Lung (tissue), 11 donors: ENCODE measurements at regions not wholly inside any gene's neighbourhood (a gene's known extent, or its start where the extent isn't known, plus 50 kb on each side); places are given as distances from the start of the nearest gene placed in this dataset.
A peak's percentile ranks its signal among the peaks of the same experiment; 100 is the strongest.

Experiments
- ATAC-seq: fragments of 200-7000 bp; cut with Tn5 transposase; one replicate; pipeline ENCODE4 v1.9.1; 2020; ENCODE audit warnings: moderate number of reproducible peaks; ENCODE audit not compliant: insufficient read depth, low FRiP score
- DNase-seq, 3 donors: peaks; one replicate each; pipeline ENCODE4 v3.0.0-alpha.2; 2013 to 2017
- H3K27ac ChIP-seq, 2 donors: one replicate each; pipeline ENCODE4 v1.5.1; 2013; ENCODE audit warnings: mild to moderate bottlenecking in 2 of 2, moderate library complexity in 2 of 2, control low read depth in 1 of 2, inconsistent platforms in 1 of 2, low read depth in 1 of 2, low read length in 1 of 2
- H3K27me3 ChIP-seq, 3 donors: one replicate each; pipeline ENCODE4 v1.5.1; 2013; ENCODE audit warnings: low read length in 2 of 3; ENCODE audit not compliant: control insufficient read depth in 3 of 3, insufficient read depth in 3 of 3
- H3K36me3 ChIP-seq, 4 donors: one replicate each; pipeline ENCODE4 v1.5.1; 2013; ENCODE audit warnings: low read length in 4 of 4, mild to moderate bottlenecking in 1 of 4, moderate library complexity in 1 of 4; ENCODE audit not compliant: control insufficient read depth in 4 of 4, insufficient read depth in 4 of 4
- H3K4me1 ChIP-seq, 5 donors: one replicate each; pipeline ENCODE4 v1.5.1; 2013; ENCODE audit warnings: low read length in 5 of 5, mild to moderate bottlenecking in 2 of 5, moderate library complexity in 1 of 5; ENCODE audit not compliant: control insufficient read depth in 5 of 5, insufficient read depth in 5 of 5
- H3K4me3 ChIP-seq: one replicate; pipeline ENCODE4 v1.5.1; 2013; ENCODE audit warnings: mild to moderate bottlenecking, control low read depth, moderate library complexity
- H3K9ac ChIP-seq, 2 donors: one replicate each; pipeline ENCODE4 v1.5.1; 2013; ENCODE audit warnings: low read length in 2 of 2, control low read depth in 1 of 2; ENCODE audit not compliant: insufficient read depth in 1 of 2
- H3K9me3 ChIP-seq, 4 donors: one replicate each; pipeline ENCODE4 v1.5.1; 2013; ENCODE audit warnings: low read length in 3 of 4, mild to moderate bottlenecking in 1 of 4, moderate library complexity in 1 of 4; ENCODE audit not compliant: control insufficient read depth in 4 of 4, insufficient read depth in 3 of 4
- WGBS, 2 donors: extraction: QIAGEN DNeasy Blood & Tissue Kit; methylation state at CpG; one replicate each; pipeline ENCODE4 v1.1.7; 2013; 5-methylcytosine and 5-hydroxymethylcytosine counted together
- TF ChIP-seq, protein P1 (sequence below): IDR thresholded peaks from 2 replicates; pipeline ENCODE4 v1.5.1; 2012; ENCODE audit warnings: mild to moderate bottlenecking; ENCODE audit errors: control extremely low read depth, extremely low read depth
- donor health status: control.
- donor health status: control.
- donor health status: Bipolar disorder and iron deficiency.
- donor health status: healthy.
- donor health status: DM: yes; HTN: yes; CAD: no.

DNA sequence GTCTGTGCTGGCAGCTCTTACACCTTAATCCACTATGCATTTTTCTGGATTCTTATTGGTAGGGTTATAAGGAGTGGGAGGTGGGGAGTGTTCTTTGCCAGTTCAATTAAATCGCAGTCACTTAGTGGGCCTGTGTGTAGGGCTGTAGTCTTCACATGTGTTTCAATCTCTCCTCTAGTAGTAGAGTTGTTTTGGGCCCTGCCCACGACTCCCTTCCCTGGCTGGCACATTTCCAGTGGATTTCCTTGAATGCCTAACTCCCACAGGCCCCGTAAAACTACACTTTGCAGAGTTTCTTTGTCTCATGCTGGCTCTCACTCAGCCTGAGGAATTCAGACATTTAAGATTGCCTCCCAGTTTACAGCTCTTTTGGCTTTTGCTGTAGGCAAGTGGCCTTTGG is 414.0 kb upstream of the OPRM1 start:
- peak; percentile 18 to 61 (median 43) for DNase-seq
- TF ChIP-seq, protein P1, sequence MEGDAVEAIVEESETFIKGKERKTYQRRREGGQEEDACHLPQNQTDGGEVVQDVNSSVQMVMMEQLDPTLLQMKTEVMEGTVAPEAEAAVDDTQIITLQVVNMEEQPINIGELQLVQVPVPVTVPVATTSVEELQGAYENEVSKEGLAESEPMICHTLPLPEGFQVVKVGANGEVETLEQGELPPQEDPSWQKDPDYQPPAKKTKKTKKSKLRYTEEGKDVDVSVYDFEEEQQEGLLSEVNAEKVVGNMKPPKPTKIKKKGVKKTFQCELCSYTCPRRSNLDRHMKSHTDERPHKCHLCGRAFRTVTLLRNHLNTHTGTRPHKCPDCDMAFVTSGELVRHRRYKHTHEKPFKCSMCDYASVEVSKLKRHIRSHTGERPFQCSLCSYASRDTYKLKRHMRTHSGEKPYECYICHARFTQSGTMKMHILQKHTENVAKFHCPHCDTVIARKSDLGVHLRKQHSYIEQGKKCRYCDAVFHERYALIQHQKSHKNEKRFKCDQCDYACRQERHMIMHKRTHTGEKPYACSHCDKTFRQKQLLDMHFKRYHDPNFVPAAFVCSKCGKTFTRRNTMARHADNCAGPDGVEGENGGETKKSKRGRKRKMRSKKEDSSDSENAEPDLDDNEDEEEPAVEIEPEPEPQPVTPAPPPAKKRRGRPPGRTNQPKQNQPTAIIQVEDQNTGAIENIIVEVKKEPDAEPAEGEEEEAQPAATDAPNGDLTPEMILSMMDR: no peak
- Histone ChIP-seq H3K4me1 (peaks cover 0 to 3% (median 0%) of the 10 kb centered on the region in 5 donors), H3K27me3 (no peaks in the 10 kb centered on the region), H3K9ac (no peak overlapping the region), H3K4me3 (no peak overlapping the region), H3K27ac (no peak overlapping the region), H3K9me3 (no peaks in the 10 kb centered on the region), H3K36me3 (no peaks in the 10 kb centered on the region)
- 36 to 50% methylated on average over 3 of the region's 3 CpGs for WGBS, 2 donors
- no peak for ATAC-seq

DNA sequence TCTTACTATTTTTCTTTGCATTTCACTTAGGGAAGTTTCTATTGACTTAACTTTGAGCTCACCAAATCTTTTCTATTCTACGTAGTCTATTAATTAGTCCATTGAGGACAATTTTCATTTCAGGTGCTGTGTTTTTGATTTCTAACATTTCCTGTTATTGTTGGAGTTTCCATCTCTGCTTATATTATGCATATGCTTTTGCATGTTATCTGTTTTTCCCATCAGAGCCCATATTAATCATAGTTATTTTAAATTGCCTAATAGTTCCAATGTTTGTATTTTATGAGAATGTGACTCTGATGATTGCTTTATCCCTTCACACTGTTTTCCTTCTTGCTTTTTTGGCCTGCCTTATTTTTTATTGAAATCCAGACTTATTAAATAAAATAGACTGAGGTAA is 414.5 kb upstream of the OPRM1 start:
- DNase-seq (no peak), ATAC-seq (no peak)
- 78 to 81% methylated on average over 1 of the region's 1 CpG for WGBS, 2 donors
- H3K27ac ChIP-seq: no peak overlapping the region
- H3K27me3 ChIP-seq: no peaks in the 10 kb centered on the region
- no peaks in the 10 kb centered on the region for H3K9me3 ChIP-seq
- TF ChIP-seq, protein P1: no peak
- H3K4me3 ChIP-seq: no peak overlapping the region
- H3K9ac ChIP-seq: no peak overlapping the region
- H3K36me3 ChIP-seq: no peaks in the 10 kb centered on the region
- peaks cover 0 to 3% (median 0%) of the 10 kb centered on the region in 5 donors for H3K4me1 ChIP-seq

DNA sequence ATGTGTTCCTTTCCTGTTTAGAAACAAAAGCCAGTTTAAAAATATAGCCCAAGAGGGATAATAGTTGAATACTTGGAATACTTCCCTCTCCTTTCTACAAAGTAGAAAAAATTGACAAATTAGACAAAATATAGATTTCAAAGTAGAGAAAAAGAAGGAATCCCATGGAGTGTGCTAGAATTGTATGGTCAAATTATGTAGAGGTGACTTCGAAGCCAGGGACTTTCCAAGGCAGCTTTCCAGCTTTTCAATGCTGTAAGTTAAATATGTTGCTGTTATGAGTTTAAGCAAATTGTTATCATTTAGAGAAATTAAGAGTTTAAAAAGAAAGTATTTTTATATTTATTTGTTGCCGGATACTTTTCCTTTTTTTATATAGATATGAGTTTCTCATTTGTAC is 415.5 kb upstream of the OPRM1 start:
- H3K4me1 ChIP-seq: peaks cover 0 to 4% (median 3%) of the 10 kb centered on the region in 5 donors
- 62 to 92% methylated on average over 2 of the region's 2 CpGs for WGBS, 2 donors
- no peaks in the 10 kb centered on the region for H3K27me3 ChIP-seq
- H3K4me3 ChIP-seq: no peak overlapping the region
- ATAC-seq (no peak), DNase-seq (no peak)
- H3K36me3 ChIP-seq: no peaks in the 10 kb centered on the region
- no peak overlapping the region for H3K9ac ChIP-seq
- no peaks in the 10 kb centered on the region for H3K9me3 ChIP-seq
- no peak overlapping the region for H3K27ac ChIP-seq
- TF ChIP-seq, protein P1: no peak

DNA sequence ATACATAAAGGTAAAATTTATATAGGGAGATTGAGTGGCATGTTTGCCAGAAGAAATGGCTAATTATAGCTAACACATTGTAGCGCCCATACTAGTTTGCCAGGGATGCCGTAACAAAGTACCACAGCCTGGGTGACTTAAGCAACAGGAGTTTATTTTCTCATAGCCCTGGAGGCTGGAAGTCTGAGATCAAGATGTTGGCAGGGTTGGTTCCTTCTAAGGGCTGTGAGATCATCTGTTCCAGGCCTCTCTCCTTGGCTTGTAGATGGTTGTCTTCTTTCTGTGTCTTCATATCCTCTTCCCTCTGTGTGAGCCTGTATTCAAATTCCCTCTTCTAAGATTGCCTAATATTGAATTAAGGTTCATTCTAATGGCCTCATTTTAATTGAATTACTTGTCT is 417.5 kb upstream of the OPRM1 start:
- no peaks in the 10 kb centered on the region for H3K9me3 ChIP-seq
- WGBS, 2 donors: 95 to 99% methylated on average over 2 of the region's 2 CpGs
- H3K36me3 ChIP-seq: no peaks in the 10 kb centered on the region
- no peak overlapping the region for H3K27ac ChIP-seq
- TF ChIP-seq, protein P1: no peak
- DNase-seq: no peak
- no peak overlapping the region for H3K4me3 ChIP-seq
- peaks cover 0 to 4% (median 3%) of the 10 kb centered on the region in 5 donors for H3K4me1 ChIP-seq
- no peak overlapping the region for H3K9ac ChIP-seq
- no peak for ATAC-seq
- H3K27me3 ChIP-seq: no peaks in the 10 kb centered on the region
